ENCODE measurements at regions not wholly inside any gene's neighbourhood (a gene's known extent, or its start where the extent isn't known, plus 50 kb on each side); places are given as distances from the start of the nearest gene placed in this dataset.

DNA sequence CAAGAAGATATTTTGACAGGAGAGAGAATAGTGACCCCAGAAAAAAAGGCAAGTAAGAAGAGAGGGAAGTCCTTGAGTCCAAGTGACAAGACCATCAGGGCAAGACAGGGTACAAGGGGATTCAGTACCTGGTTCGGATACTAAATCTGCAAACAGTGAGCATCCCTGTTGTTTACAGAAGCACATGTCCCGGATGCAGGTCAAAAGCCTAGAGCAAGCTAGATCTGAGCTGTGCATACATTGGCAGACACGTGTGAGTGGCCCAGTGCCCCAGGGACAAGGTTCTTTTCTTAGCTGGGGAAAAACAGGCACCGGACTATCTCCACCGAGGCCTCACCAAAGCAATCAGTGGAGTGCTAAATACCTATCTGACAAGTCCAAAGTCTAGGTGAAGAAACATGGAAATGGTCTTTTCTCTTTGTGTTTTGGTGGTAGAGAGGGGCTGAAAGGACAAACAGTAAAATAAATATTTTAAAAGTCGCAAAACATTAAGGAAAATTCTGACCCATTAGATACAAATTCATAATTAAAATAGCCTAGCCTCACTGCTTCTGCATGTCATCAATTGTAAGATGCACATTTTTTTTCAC lies 165.2 kb downstream of the SUCLG1 start:
- no peak overlapping the region for H3K27ac ChIP-seq (ENCODE audit: low read depth in 2 of 2, low read length in 1 of 2)
- H3K9me3 ChIP-seq (ENCODE audit: control insufficient read depth in 2 of 2, insufficient read depth in 1 of 2, low read depth in 1 of 2, low read length in 1 of 2), result peaks cover 0 to 4% of the 10 kb centered on the region in 2 donors
- H3K4me1 ChIP-seq (ENCODE audit: control insufficient read depth in 2 of 2, insufficient read depth in 2 of 2, low read length in 1 of 2), result no peaks in the 10 kb centered on the region
- no peaks in the 10 kb centered on the region for H3K27me3 ChIP-seq (ENCODE audit: control insufficient read depth in 1 of 2, insufficient read depth in 2 of 2, low read length in 2 of 2)
- WGBS, 2 donors, result 74 to 83% methylated on average over 6 of the region's 6 CpGs
- H3K4me3 ChIP-seq (ENCODE audit: low read depth in 1 of 2, low read length in 2 of 2), result no peak overlapping the region
- no peaks in the 10 kb centered on the region for H3K36me3 ChIP-seq (ENCODE audit: control insufficient read depth in 2 of 2, insufficient read depth in 2 of 2, low read length in 1 of 2)

GRCh38 chr2:84292545-84292944 lies 166.5 kb downstream of the SUCLG1 start:
- WGBS, 2 donors, result 86 to 91% methylated on average over 1 of the region's 1 CpG
- Histone ChIP-seq H3K9me3 (ENCODE audit: control insufficient read depth in 2 of 2, insufficient read depth in 1 of 2, low read depth in 1 of 2, low read length in 1 of 2) (peaks cover 0 to 4% of the 10 kb centered on the region in 2 donors), H3K4me3 (ENCODE audit: low read depth in 1 of 2, low read length in 2 of 2) (no peak overlapping the region), H3K36me3 (ENCODE audit: control insufficient read depth in 2 of 2, insufficient read depth in 2 of 2, low read length in 1 of 2) (no peaks in the 10 kb centered on the region), H3K27ac (ENCODE audit: low read depth in 2 of 2, low read length in 1 of 2) (no peak overlapping the region), H3K27me3 (ENCODE audit: control insufficient read depth in 1 of 2, insufficient read depth in 2 of 2, low read length in 2 of 2) (no peaks in the 10 kb centered on the region), H3K4me1 (ENCODE audit: control insufficient read depth in 2 of 2, insufficient read depth in 2 of 2, low read length in 1 of 2) (no peaks in the 10 kb centered on the region)

DNA sequence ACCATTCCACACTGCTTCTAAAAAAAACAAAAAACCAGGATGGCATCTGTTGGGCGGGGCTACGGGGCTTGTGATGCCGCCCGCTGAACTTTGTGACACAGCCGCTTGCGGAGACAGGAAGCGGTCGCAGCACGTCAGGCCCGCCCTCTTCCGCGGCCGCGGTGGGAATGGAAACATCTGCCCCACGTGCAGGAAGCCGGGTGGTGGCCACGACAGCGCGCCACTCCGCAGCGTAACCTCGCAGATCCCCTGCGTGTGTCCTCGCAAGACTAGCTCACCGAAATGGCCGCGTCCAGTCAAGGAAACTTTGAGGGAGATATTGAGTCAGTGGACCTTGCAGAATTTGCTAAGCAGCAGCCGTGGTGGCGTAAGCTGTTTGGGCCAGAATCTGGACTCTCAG lies 168.5 kb downstream of the SUCLG1 start:
- H3K36me3 ChIP-seq (ENCODE audit: control insufficient read depth in 2 of 2, insufficient read depth in 2 of 2, low read length in 1 of 2), result no peaks in the 10 kb centered on the region
- peaks cover 0 to 4% of the 10 kb centered on the region in 2 donors for H3K9me3 ChIP-seq (ENCODE audit: control insufficient read depth in 2 of 2, insufficient read depth in 1 of 2, low read depth in 1 of 2, low read length in 1 of 2)
- H3K4me3 ChIP-seq (ENCODE audit: low read depth in 1 of 2, low read length in 2 of 2), result no peak overlapping the region
- H3K27ac ChIP-seq (ENCODE audit: low read depth in 2 of 2, low read length in 1 of 2), result no peak overlapping the region
- H3K4me1 ChIP-seq (ENCODE audit: control insufficient read depth in 2 of 2, insufficient read depth in 2 of 2, low read length in 1 of 2), result no peaks in the 10 kb centered on the region
- H3K27me3 ChIP-seq (ENCODE audit: control insufficient read depth in 1 of 2, insufficient read depth in 2 of 2, low read length in 2 of 2), result no peaks in the 10 kb centered on the region
- WGBS, 2 donors, result 94% methylated on average over 29 of the region's 29 CpGs

DNA sequence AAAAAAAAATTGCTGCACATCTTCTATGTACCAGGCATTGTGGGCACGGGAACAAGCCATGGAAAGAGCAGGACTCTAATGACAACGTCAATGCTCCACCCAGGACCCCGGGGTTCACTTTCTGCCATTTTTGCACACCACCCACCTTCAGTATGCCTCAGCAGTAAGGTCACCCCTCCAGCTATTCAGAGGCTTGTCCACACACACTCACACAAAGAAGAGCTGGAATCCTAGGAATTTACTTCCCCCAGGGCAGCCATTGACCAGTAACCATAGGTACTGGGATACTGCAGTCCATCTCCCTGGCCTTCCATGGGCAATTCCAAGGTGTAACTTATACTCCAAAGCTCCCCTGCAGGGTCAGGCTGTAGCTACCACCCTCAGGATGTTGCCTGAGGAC lies 170.8 kb downstream of the SUCLG1 start:
- Histone ChIP-seq H3K27me3 (ENCODE audit: control insufficient read depth in 1 of 2, insufficient read depth in 2 of 2, low read length in 2 of 2) (no peaks in the 10 kb centered on the region), H3K36me3 (ENCODE audit: control insufficient read depth in 2 of 2, insufficient read depth in 2 of 2, low read length in 1 of 2) (no peaks in the 10 kb centered on the region), H3K9me3 (ENCODE audit: control insufficient read depth in 2 of 2, insufficient read depth in 1 of 2, low read depth in 1 of 2, low read length in 1 of 2) (peaks cover 2 to 4% of the 10 kb centered on the region in 2 donors), H3K4me1 (ENCODE audit: control insufficient read depth in 2 of 2, insufficient read depth in 2 of 2, low read length in 1 of 2) (no peaks in the 10 kb centered on the region), H3K27ac (ENCODE audit: low read depth in 2 of 2, low read length in 1 of 2) (no peak overlapping the region), H3K4me3 (ENCODE audit: low read depth in 1 of 2, low read length in 2 of 2) (no peak overlapping the region)
- WGBS, 2 donors, result 85 to 95% methylated on average over 3 of the region's 3 CpGs

DNA sequence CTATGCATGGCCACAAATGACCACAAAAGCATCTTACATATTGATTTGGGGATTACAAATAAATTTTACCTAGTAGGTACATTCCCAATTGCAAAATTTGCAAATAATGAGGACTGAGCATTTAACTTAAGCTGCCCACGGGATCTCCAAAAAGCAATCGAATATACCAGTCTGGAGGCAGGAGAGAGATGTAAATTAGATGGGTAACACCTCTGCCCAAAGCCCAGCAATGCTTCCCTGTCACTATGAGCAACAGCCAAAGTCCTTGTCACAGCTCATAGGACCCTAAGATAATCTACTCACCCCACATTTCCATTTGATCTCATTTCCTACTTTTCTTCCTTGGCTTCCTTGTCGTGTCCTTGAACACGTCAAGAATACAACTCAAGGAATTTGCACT lies 172.2 kb downstream of the SUCLG1 start:
- Histone ChIP-seq H3K36me3 (ENCODE audit: control insufficient read depth in 2 of 2, insufficient read depth in 2 of 2, low read length in 1 of 2) (no peaks in the 10 kb centered on the region), H3K27me3 (ENCODE audit: control insufficient read depth in 1 of 2, insufficient read depth in 2 of 2, low read length in 2 of 2) (no peaks in the 10 kb centered on the region), H3K4me3 (ENCODE audit: low read depth in 1 of 2, low read length in 2 of 2) (no peak overlapping the region), H3K4me1 (ENCODE audit: control insufficient read depth in 2 of 2, insufficient read depth in 2 of 2, low read length in 1 of 2) (no peaks in the 10 kb centered on the region), H3K9me3 (ENCODE audit: control insufficient read depth in 2 of 2, insufficient read depth in 1 of 2, low read depth in 1 of 2, low read length in 1 of 2) (peaks cover 2 to 4% of the 10 kb centered on the region in 2 donors), H3K27ac (ENCODE audit: low read depth in 2 of 2, low read length in 1 of 2) (no peak overlapping the region)
- WGBS, 2 donors, result 76 to 88% methylated on average over 4 of the region's 4 CpGs

DNA sequence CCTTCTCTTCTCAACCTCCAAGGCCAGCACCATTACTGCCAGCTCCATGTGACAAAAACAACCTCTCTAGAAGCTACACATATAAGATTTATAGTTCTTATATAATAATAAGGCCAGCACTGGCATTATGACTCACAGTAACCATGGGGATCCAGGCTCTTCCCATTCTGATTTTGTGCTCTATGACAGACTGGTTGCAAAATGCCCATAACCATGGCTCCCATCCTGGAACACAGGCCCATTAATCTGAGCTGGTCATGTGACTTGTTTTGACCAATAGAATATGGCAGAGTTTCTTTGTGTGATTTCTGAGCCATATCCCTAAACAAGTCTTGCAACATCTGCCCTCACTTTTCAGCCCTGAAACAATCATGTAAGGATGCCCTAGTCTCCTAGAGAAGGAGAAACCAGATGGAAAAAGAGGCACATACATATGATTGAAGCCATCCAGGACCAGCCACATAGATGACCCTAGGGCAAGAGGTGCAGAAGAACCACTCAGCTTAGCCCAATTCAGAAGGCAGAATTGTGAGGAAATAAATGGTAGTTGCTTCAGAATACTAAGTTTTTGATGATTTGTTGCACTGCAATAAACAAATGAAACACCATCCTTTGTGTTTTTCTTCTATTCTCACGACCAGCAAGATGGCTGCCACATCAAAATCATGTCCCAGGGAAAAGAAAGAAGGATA lies 173.9 kb downstream of the SUCLG1 start:
- no peaks in the 10 kb centered on the region for H3K4me1 ChIP-seq (ENCODE audit: control insufficient read depth in 2 of 2, insufficient read depth in 2 of 2, low read length in 1 of 2)
- H3K27ac ChIP-seq (ENCODE audit: low read depth in 2 of 2, low read length in 1 of 2), result no peak overlapping the region
- peaks cover 0 to 2% of the 10 kb centered on the region in 2 donors for H3K9me3 ChIP-seq (ENCODE audit: control insufficient read depth in 2 of 2, insufficient read depth in 1 of 2, low read depth in 1 of 2, low read length in 1 of 2)
- 45 to 52% methylated on average over 1 of the region's 1 CpG for WGBS, 2 donors
- no peaks in the 10 kb centered on the region for H3K27me3 ChIP-seq (ENCODE audit: control insufficient read depth in 1 of 2, insufficient read depth in 2 of 2, low read length in 2 of 2)
- H3K36me3 ChIP-seq (ENCODE audit: control insufficient read depth in 2 of 2, insufficient read depth in 2 of 2, low read length in 1 of 2), result no peaks in the 10 kb centered on the region
- H3K4me3 ChIP-seq (ENCODE audit: low read depth in 1 of 2, low read length in 2 of 2), result no peak overlapping the region

DNA sequence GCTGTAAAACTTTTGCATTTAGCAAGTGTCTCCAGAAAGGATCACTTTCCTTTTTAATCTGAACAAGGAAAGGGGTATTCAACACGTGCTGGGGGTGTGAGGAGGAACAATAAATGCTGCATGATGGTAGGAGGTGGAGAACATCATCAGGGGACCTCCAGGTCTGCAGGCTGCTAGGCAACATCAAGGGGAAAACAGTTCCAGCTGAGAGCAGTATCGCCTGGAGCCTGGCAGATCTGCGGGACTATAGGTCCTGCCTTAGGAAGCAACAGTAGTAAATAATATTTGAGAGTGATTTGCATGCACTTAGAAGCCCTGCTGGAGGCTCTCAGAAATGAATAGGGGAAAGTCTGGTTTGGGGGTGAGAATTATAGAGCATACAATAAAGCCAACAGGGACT lies 175.6 kb downstream of the SUCLG1 start:
- no peaks in the 10 kb centered on the region for H3K4me1 ChIP-seq (ENCODE audit: control insufficient read depth in 2 of 2, insufficient read depth in 2 of 2, low read length in 1 of 2)
- H3K9me3 ChIP-seq (ENCODE audit: control insufficient read depth in 2 of 2, insufficient read depth in 1 of 2, low read depth in 1 of 2, low read length in 1 of 2), result peaks cover 0 to 2% of the 10 kb centered on the region in 2 donors
- H3K4me3 ChIP-seq (ENCODE audit: low read depth in 1 of 2, low read length in 2 of 2), result no peak overlapping the region
- no peak overlapping the region for H3K27ac ChIP-seq (ENCODE audit: low read depth in 2 of 2, low read length in 1 of 2)
- no peaks in the 10 kb centered on the region for H3K27me3 ChIP-seq (ENCODE audit: control insufficient read depth in 1 of 2, insufficient read depth in 2 of 2, low read length in 2 of 2)
- no peaks in the 10 kb centered on the region for H3K36me3 ChIP-seq (ENCODE audit: control insufficient read depth in 2 of 2, insufficient read depth in 2 of 2, low read length in 1 of 2)
- 53 to 54% methylated on average over 3 of the region's 3 CpGs for WGBS, 2 donors

DNA sequence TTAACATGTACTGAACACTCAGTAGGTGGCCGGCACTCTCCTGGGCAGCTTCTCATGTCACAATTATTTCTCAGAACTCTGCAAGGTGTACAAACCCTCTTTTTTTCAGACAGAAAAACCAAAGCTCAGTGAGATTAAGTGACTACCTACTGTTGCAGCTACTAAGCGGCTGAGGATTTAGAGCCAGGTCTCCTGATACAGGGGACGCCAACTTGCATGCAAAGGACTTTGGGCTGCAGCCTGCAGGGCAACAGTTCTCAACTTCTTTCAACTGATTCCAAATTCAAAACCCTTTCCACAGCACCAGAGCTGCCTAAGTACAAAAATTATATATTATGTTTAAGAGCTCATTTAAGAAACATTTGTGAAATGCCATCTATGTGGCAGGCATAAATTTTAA lies 177.6 kb downstream of the SUCLG1 start:
- Histone ChIP-seq H3K4me1 (ENCODE audit: control insufficient read depth in 2 of 2, insufficient read depth in 2 of 2, low read length in 1 of 2) (no peaks in the 10 kb centered on the region), H3K9me3 (ENCODE audit: control insufficient read depth in 2 of 2, insufficient read depth in 1 of 2, low read depth in 1 of 2, low read length in 1 of 2) (peaks cover 0 to 2% of the 10 kb centered on the region in 2 donors), H3K27ac (ENCODE audit: low read depth in 2 of 2, low read length in 1 of 2) (no peak overlapping the region), H3K36me3 (ENCODE audit: control insufficient read depth in 2 of 2, insufficient read depth in 2 of 2, low read length in 1 of 2) (no peaks in the 10 kb centered on the region), H3K4me3 (ENCODE audit: low read depth in 1 of 2, low read length in 2 of 2) (no peak overlapping the region), H3K27me3 (ENCODE audit: control insufficient read depth in 1 of 2, insufficient read depth in 2 of 2, low read length in 2 of 2) (no peaks in the 10 kb centered on the region)
- 63 to 81% methylated on average over 3 of the region's 3 CpGs for WGBS, 2 donors

DNA sequence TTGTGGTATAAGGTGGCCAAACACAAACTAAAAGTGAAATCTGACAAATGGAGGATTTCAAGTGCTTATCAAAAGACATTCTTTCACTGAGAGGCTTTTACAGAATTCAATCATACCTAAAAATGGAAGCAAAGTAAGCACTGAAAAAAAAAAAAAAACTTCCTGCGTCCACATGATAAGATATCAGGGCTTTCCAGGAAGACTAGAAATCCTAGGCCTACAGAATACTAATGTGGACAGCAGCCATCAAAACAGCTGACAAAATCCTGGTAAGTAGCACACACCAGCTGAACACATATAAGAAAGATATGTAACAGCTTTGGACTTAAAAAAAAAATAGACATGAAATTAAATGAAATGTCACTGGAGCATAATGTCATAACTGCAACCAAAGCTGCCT lies 178.2 kb downstream of the SUCLG1 start:
- no peaks in the 10 kb centered on the region for H3K4me1 ChIP-seq (ENCODE audit: control insufficient read depth in 2 of 2, insufficient read depth in 2 of 2, low read length in 1 of 2)
- H3K27ac ChIP-seq (ENCODE audit: low read depth in 2 of 2, low read length in 1 of 2), result no peak overlapping the region
- no peak overlapping the region for H3K4me3 ChIP-seq (ENCODE audit: low read depth in 1 of 2, low read length in 2 of 2)
- 52 to 81% methylated on average over 1 of the region's 1 CpG for WGBS, 2 donors
- peaks cover 0 to 2% of the 10 kb centered on the region in 2 donors for H3K9me3 ChIP-seq (ENCODE audit: control insufficient read depth in 2 of 2, insufficient read depth in 1 of 2, low read depth in 1 of 2, low read length in 1 of 2)
- H3K36me3 ChIP-seq (ENCODE audit: control insufficient read depth in 2 of 2, insufficient read depth in 2 of 2, low read length in 1 of 2), result no peaks in the 10 kb centered on the region
- H3K27me3 ChIP-seq (ENCODE audit: control insufficient read depth in 1 of 2, insufficient read depth in 2 of 2, low read length in 2 of 2), result no peaks in the 10 kb centered on the region

GRCh38 chr2:84278386-84278785 lies 180.7 kb downstream of the SUCLG1 start:
- 80 to 87% methylated on average over 2 of the region's 2 CpGs for WGBS, 2 donors
- Histone ChIP-seq H3K4me3 (ENCODE audit: low read depth in 1 of 2, low read length in 2 of 2) (no peak overlapping the region), H3K9me3 (ENCODE audit: control insufficient read depth in 2 of 2, insufficient read depth in 1 of 2, low read depth in 1 of 2, low read length in 1 of 2) (no peaks in the 10 kb centered on the region), H3K36me3 (ENCODE audit: control insufficient read depth in 2 of 2, insufficient read depth in 2 of 2, low read length in 1 of 2) (no peaks in the 10 kb centered on the region), H3K27ac (ENCODE audit: low read depth in 2 of 2, low read length in 1 of 2) (no peak overlapping the region), H3K27me3 (ENCODE audit: control insufficient read depth in 1 of 2, insufficient read depth in 2 of 2, low read length in 2 of 2) (no peaks in the 10 kb centered on the region), H3K4me1 (ENCODE audit: control insufficient read depth in 2 of 2, insufficient read depth in 2 of 2, low read length in 1 of 2) (no peaks in the 10 kb centered on the region)

All from esophagus (tissue), 2 donors.